ENCODE measurements at regions not wholly inside any gene's neighbourhood (a gene's known extent, or its start where the extent isn't known, plus 50 kb on each side); places are given as distances from the start of the nearest gene placed in this dataset.
"Not testable (repeated sequence)": the region's sequence is repeated elsewhere in the genome, so short reads cannot be mapped to it uniquely, and the experiment has no call there.

- H3K36me3 ChIP-seq (replicated peaks in 1 of 2; ENCODE audit: control insufficient read depth in 1 of 2, insufficient read depth in 2 of 2, low read length in 2 of 2); H3K27ac ChIP-seq (ENCODE audit: extremely low read length, insufficient read depth, low read length); in situ Hi-C loops (cut with HindIII; ENCODE audit: extremely low pct_ligation_motif_present, low pct_unique_long_range_greater_than_20kb); H3K4me2 ChIP-seq (ENCODE audit: low read depth, low read length); intact Hi-C loops (cut with micrococcal nuclease; ENCODE audit: unreplicated experiment); H3K9ac ChIP-seq (ENCODE audit: insufficient read depth, low read depth, low read length); BruUV-seq (replicated peaks); H3K9me3 ChIP-seq (ENCODE audit: low read length); H3K27me3 ChIP-seq (ENCODE audit: control insufficient read depth in 1 of 2, insufficient read depth in 2 of 2, low read length in 2 of 2); ATAC-seq; CTCF ChIA-PET (ENCODE audit: low intra/inter-chr PET ratio, low total read pairs); H4K20me1 ChIP-seq (ENCODE audit: insufficient read depth, low read length); FAIRE-seq; DNase-seq (ENCODE audit: low spot score); H3K79me2 ChIP-seq (ENCODE audit: insufficient read depth, low read length); H2AFZ ChIP-seq (ENCODE audit: low read length); H3K4me1 ChIP-seq (ENCODE audit: insufficient read depth, low read length); H3K4me3 ChIP-seq (replicated peaks in 1 of 3; ENCODE audit: insufficient read depth in 1 of 3, low read depth in 2 of 3, low read length in 3 of 3); POLR2A ChIA-PET: not testable (repeated sequence)
- 0% methylated on average over 1 of the region's 2 CpGs for WGBS (ENCODE audit: low lambda C conversion rate)
Measured at GRCh38 chr9:85808329-85808728, 66.6 kb upstream of the AGTPBP1 start.

- in situ Hi-C loops (cut with HindIII; ENCODE audit: extremely low pct_ligation_motif_present, low pct_unique_long_range_greater_than_20kb): not testable (repeated sequence)
Measured at GRCh38 chr9:85813388-85813787, 71.6 kb upstream of the AGTPBP1 start.

GRCh38 chr9:85814800-85815199 lies 73.0 kb upstream of the AGTPBP1 start:
- H4K20me1 ChIP-seq (ENCODE audit: insufficient read depth, low read length); in situ Hi-C loops (cut with HindIII; ENCODE audit: extremely low pct_ligation_motif_present, low pct_unique_long_range_greater_than_20kb); CTCF ChIA-PET (ENCODE audit: low intra/inter-chr PET ratio, low total read pairs); H3K4me2 ChIP-seq (ENCODE audit: low read depth, low read length); FAIRE-seq; H3K4me3 ChIP-seq (replicated peaks in 1 of 3; ENCODE audit: insufficient read depth in 1 of 3, low read depth in 2 of 3, low read length in 3 of 3); H3K9me3 ChIP-seq (ENCODE audit: low read length); DNase-seq (ENCODE audit: low spot score); H3K36me3 ChIP-seq (replicated peaks in 1 of 2; ENCODE audit: control insufficient read depth in 1 of 2, insufficient read depth in 2 of 2, low read length in 2 of 2); H3K9ac ChIP-seq (ENCODE audit: insufficient read depth, low read depth, low read length); H3K4me1 ChIP-seq (ENCODE audit: insufficient read depth, low read length); H3K27me3 ChIP-seq (ENCODE audit: control insufficient read depth in 1 of 2, insufficient read depth in 2 of 2, low read length in 2 of 2); intact Hi-C loops (cut with micrococcal nuclease; ENCODE audit: unreplicated experiment); BruUV-seq (replicated peaks); ATAC-seq; H2AFZ ChIP-seq (ENCODE audit: low read length); H3K79me2 ChIP-seq (ENCODE audit: insufficient read depth, low read length); POLR2A ChIA-PET; H3K27ac ChIP-seq (ENCODE audit: extremely low read length, insufficient read depth, low read length): not testable (repeated sequence)

More at GRCh38 chr9:85813388-85813787, 71.6 kb upstream of the AGTPBP1 start:
- FAIRE-seq; H2AFZ ChIP-seq (ENCODE audit: low read length); DNase-seq (ENCODE audit: low spot score); H3K4me2 ChIP-seq (ENCODE audit: low read depth, low read length); H3K36me3 ChIP-seq (replicated peaks in 1 of 2; ENCODE audit: control insufficient read depth in 1 of 2, insufficient read depth in 2 of 2, low read length in 2 of 2); BruUV-seq (replicated peaks); POLR2A ChIA-PET; intact Hi-C loops (cut with micrococcal nuclease; ENCODE audit: unreplicated experiment); H3K27me3 ChIP-seq (ENCODE audit: control insufficient read depth in 1 of 2, insufficient read depth in 2 of 2, low read length in 2 of 2); H3K4me1 ChIP-seq (ENCODE audit: insufficient read depth, low read length); CTCF ChIA-PET (ENCODE audit: low intra/inter-chr PET ratio, low total read pairs); H3K79me2 ChIP-seq (ENCODE audit: insufficient read depth, low read length); ATAC-seq; H4K20me1 ChIP-seq (ENCODE audit: insufficient read depth, low read length); H3K4me3 ChIP-seq (replicated peaks in 1 of 3; ENCODE audit: insufficient read depth in 1 of 3, low read depth in 2 of 3, low read length in 3 of 3); H3K9ac ChIP-seq (ENCODE audit: insufficient read depth, low read depth, low read length); H3K9me3 ChIP-seq (ENCODE audit: low read length); H3K27ac ChIP-seq (ENCODE audit: extremely low read length, insufficient read depth, low read length): not testable (repeated sequence)
- 100% methylated on average over 2 of the region's 2 CpGs for WGBS (ENCODE audit: low lambda C conversion rate)
